Heart left ventricle (tissue), 13 donors: ENCODE measurements at regions not wholly inside any gene's neighbourhood (a gene's known extent, or its start where the extent isn't known, plus 50 kb on each side); places are given as distances from the start of the nearest gene placed in this dataset.

Experiments
- POLR2A ChIP-seq, 2 donors: fragments of 450-650 bp; IDR thresholded peaks; one replicate each; pipeline ENCODE4 v1.6.1; 2017; ENCODE audit warnings: antibody characterized with exemption in 2 of 2, mild to moderate bottlenecking in 2 of 2, moderate library complexity in 2 of 2
- TF ChIP-seq, protein P1 (sequence below), 12 donors: fragments of 200-600 bp; sonication (generic) in 4 of 12; IDR thresholded peaks; one replicate each; pipeline versions ENCODE4 v1.5.0 to v1.8.0; 2018 to 2022; ENCODE audit warnings: antibody characterized with exemption in 12 of 12, mild to moderate bottlenecking in 5 of 12
- donor health status: ischemic (EF 13 %, LVEDD 7.1; RV severe dilation, severe dysfunction).
- donor health status: DM: no; HTN: yes; CAD: no.
- donor health status: DM: no; HTN: no; CAD: no.
- donor health status: ischemic (EF 25% LVEDD 6.9; RV normal size, moderate dysfunction).
- donor health status: ischemic (EF 25% LVEDD 5.7; RV mildly dilated, moderate dysfunction).
- donor health status: ischemic (EF 35%, LVEDD 5.7; RV mildly dilated, moderate dysfunction).
- donor health status: nonischemic (EF 11% LVEDD 7.7; RV severe dilation, severe dysfunction).
- donor health status: DM: yes; HTN: yes; CAD: no.
- donor health status: PGD.
- donor health status: ischemic (EF 29% LVEDD 5.4; RV normal size, mild dysfunction).
- donor health status: nonischemic (EF 23%, LVEDD 6.1; RV moderate dilation, normal function).

DNA sequence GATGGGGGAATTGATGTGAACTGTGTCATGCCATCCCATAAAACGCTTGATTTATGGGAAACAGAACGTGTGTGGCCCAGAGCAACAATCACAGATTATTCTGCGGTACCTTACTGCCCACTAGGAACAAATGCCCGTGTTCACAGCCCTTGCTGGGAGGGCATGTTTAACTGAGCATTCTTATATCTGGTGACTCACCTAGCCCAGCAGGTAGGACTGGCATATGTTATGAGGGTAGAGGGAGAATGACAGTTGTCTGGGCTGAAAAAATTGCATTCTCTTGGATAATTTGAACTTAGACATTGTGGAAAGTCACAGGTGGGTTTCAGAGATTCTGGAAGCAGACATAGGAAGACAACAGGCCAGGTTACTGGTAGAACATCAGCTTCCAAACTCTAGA, 460.6 kb downstream of the DMRT2 start:
- TF ChIP-seq, protein P1, sequence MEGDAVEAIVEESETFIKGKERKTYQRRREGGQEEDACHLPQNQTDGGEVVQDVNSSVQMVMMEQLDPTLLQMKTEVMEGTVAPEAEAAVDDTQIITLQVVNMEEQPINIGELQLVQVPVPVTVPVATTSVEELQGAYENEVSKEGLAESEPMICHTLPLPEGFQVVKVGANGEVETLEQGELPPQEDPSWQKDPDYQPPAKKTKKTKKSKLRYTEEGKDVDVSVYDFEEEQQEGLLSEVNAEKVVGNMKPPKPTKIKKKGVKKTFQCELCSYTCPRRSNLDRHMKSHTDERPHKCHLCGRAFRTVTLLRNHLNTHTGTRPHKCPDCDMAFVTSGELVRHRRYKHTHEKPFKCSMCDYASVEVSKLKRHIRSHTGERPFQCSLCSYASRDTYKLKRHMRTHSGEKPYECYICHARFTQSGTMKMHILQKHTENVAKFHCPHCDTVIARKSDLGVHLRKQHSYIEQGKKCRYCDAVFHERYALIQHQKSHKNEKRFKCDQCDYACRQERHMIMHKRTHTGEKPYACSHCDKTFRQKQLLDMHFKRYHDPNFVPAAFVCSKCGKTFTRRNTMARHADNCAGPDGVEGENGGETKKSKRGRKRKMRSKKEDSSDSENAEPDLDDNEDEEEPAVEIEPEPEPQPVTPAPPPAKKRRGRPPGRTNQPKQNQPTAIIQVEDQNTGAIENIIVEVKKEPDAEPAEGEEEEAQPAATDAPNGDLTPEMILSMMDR (IDR thresholded peaks at IDR 0.05), result no peak
- no peak for TF ChIP-seq POLR2A (IDR thresholded peaks at IDR 0.05)
